HEK293 (cell line): ENCODE measurements at regions not wholly inside any gene's neighbourhood (a gene's known extent, or its start where the extent isn't known, plus 50 kb on each side); places are given as distances from the start of the nearest gene placed in this dataset.

Experiments used
- CTCF ChIA-PET: fragments of 350-600 bp; formaldehyde crosslinking; extraction: SDS; loops from one replicate; lab custom pipeline; 2021; ENCODE audit warnings: antibody characterized with exemption; lab: Yijun Ruan, JAX
- POLR2A ChIA-PET: fragments of 300-600 bp; formaldehyde crosslinking; extraction: SDS; loops from one replicate; lab custom pipeline; 2020; ENCODE audit warnings: antibody characterized with exemption, inconsistent platforms; lab: Yijun Ruan, JAX
- H3K27ac ChIP-seq: fragments of 200-500 bp; sonication (Bioruptor generic); 2 replicates; pipeline ENCODE4 v1.5.1; 2014; ENCODE audit warnings: low read depth, low read length, control low read depth, inconsistent platforms; ENCODE audit errors: extremely low read depth
- H3K36me3 ChIP-seq, 2 experiments: fragments of 200-500 bp in 1 of 2; sonication (Bioruptor generic) in 1 of 2; 1 replicate in 1 of 2; 2 replicates in 1 of 2; pipeline ENCODE4 v1.5.1; 2014 to 2017; ENCODE audit warnings: inconsistent platforms in 2 of 2, low read length in 2 of 2; ENCODE audit not compliant: control insufficient read depth in 2 of 2, insufficient read depth in 1 of 2
- H3K4me1 ChIP-seq: fragments of 200-500 bp; sonication (Bioruptor generic); 2 replicates; pipeline ENCODE4 v1.5.1; 2014; ENCODE audit warnings: mild to moderate bottlenecking, low read length, inconsistent platforms; ENCODE audit not compliant: control insufficient read depth, insufficient read depth
- H3K4me3 ChIP-seq: 2 replicates; pipeline ENCODE4 v1.5.1; 2011; ENCODE audit warnings: low read depth, mild to moderate bottlenecking, control low read depth, low read length, moderate library complexity
- H3K9me3 ChIP-seq: fragments of 200-500 bp; sonication (Bioruptor generic); 2 replicates; pipeline ENCODE4 v1.5.1; 2014; ENCODE audit warnings: low read depth, low read length, inconsistent platforms; ENCODE audit not compliant: control insufficient read depth, insufficient read depth
- CTCF ChIP-seq: fragments of 450-650 bp; formaldehyde crosslinking; IDR thresholded peaks from 2 replicates; pipeline ENCODE4 v1.5.1; 2016; ENCODE audit warnings: missing biosample characterization, missing genetic modification characterization
- HOXD13 ChIP-seq: sonication (generic); formaldehyde crosslinking; IDR thresholded peaks from 2 replicates; pipeline ENCODE4 v1.8.0; 2022; ENCODE audit warnings: missing genetic modification reagents, borderline replicate concordance
- KLF10 ChIP-seq: fragments of 450-650 bp; IDR thresholded peaks from 2 replicates; pipeline ENCODE4 v1.5.1; 2018; ENCODE audit warnings: missing biosample characterization, mild to moderate bottlenecking, missing genetic modification characterization
- KLF7 ChIP-seq: fragments of 450-650 bp; formaldehyde crosslinking; IDR thresholded peaks from 2 replicates; pipeline ENCODE4 v1.5.1; 2016; ENCODE audit warnings: missing biosample characterization, missing genetic modification characterization, borderline replicate concordance
- KLF9 ChIP-seq: fragments of 450-650 bp; formaldehyde crosslinking; IDR thresholded peaks from 2 replicates; pipeline ENCODE4 v1.5.1; 2016; ENCODE audit warnings: missing biosample characterization, missing genetic modification characterization, low read depth
- PRDM1 ChIP-seq: fragments of 450-650 bp; formaldehyde crosslinking; IDR thresholded peaks from 2 replicates; pipeline ENCODE4; 2016; ENCODE audit warnings: missing biosample characterization, missing genetic modification characterization
- SETDB1 ChIP-seq: IDR thresholded peaks from one replicate; pipeline ENCODE4 v1.6.1; 2017; ENCODE audit warnings: mild to moderate bottlenecking, low read length, moderate library complexity, mixed read lengths; ENCODE audit not compliant: insufficient read length
- TCF7L2 ChIP-seq: IDR thresholded peaks from 2 replicates; pipeline ENCODE4 v1.6.1; 2011; ENCODE audit warnings: low read depth, mild to moderate bottlenecking, inconsistent platforms, low read length, moderate library complexity, borderline replicate concordance
- WT1 ChIP-seq: fragments of 450-650 bp; formaldehyde crosslinking; IDR thresholded peaks from 2 replicates; pipeline ENCODE4 v1.5.1; 2016; ENCODE audit warnings: missing biosample characterization, missing genetic modification characterization
- YY2 ChIP-seq: fragments of 450-650 bp; formaldehyde crosslinking; IDR thresholded peaks from 2 replicates; pipeline ENCODE4 v1.5.1; 2016; ENCODE audit warnings: missing biosample characterization, missing genetic modification characterization
- ZBTB1 ChIP-seq: fragments of 450-650 bp; formaldehyde crosslinking; IDR thresholded peaks from 2 replicates; pipeline ENCODE4 v1.5.1; 2016; ENCODE audit warnings: missing biosample characterization, missing genetic modification characterization
- ZBTB21 ChIP-seq: fragments of 450-650 bp; formaldehyde crosslinking; IDR thresholded peaks from 2 replicates; pipeline ENCODE4 v1.5.1; 2017; ENCODE audit warnings: missing biosample characterization, missing genetic modification characterization
- ZIC2 ChIP-seq: fragments of 450-650 bp; formaldehyde crosslinking; IDR thresholded peaks from 2 replicates; pipeline ENCODE4 v1.5.1; 2016; ENCODE audit warnings: missing biosample characterization, missing genetic modification characterization
- ZNF132 ChIP-seq: fragments of 450-650 bp; formaldehyde crosslinking; IDR thresholded peaks from 2 replicates; pipeline ENCODE4 v1.5.1; 2017; ENCODE audit warnings: missing biosample characterization, missing genetic modification characterization, borderline replicate concordance
- ZNF155 ChIP-seq: fragments of 450-650 bp; formaldehyde crosslinking; IDR thresholded peaks from 2 replicates; pipeline ENCODE4 v1.5.1; 2016; ENCODE audit warnings: missing biosample characterization, missing genetic modification characterization
- ZNF280D ChIP-seq: fragments of 450-650 bp; formaldehyde crosslinking; IDR thresholded peaks from 2 replicates; pipeline ENCODE4 v1.5.1; 2016; ENCODE audit warnings: missing biosample characterization, missing genetic modification characterization
- ZNF311 ChIP-seq: fragments of 450-650 bp; formaldehyde crosslinking; IDR thresholded peaks from 2 replicates; pipeline ENCODE4 v1.5.1; 2017; ENCODE audit warnings: missing biosample characterization, missing genetic modification characterization, borderline replicate concordance
- ZNF362 ChIP-seq: fragments of 450-650 bp; formaldehyde crosslinking; IDR thresholded peaks from 2 replicates; pipeline ENCODE4 v1.5.1; 2016; ENCODE audit warnings: missing biosample characterization, missing genetic modification characterization
- ZNF391 ChIP-seq: fragments of 450-650 bp; formaldehyde crosslinking; IDR thresholded peaks from 2 replicates; pipeline ENCODE4 v1.5.1; 2016; ENCODE audit warnings: low read depth, missing biosample characterization, missing genetic modification characterization, borderline replicate concordance
- ZNF501 ChIP-seq: fragments of 450-650 bp; formaldehyde crosslinking; IDR thresholded peaks from 2 replicates; pipeline ENCODE4 v1.5.1; 2016; ENCODE audit warnings: missing biosample characterization, missing genetic modification characterization
- ZNF521 ChIP-seq: fragments of 450-650 bp; formaldehyde crosslinking; IDR thresholded peaks from 2 replicates; pipeline ENCODE4 v1.5.1; 2017; ENCODE audit warnings: missing biosample characterization, mild to moderate bottlenecking, missing genetic modification characterization
- ZNF560 ChIP-seq: fragments of 450-650 bp; formaldehyde crosslinking; IDR thresholded peaks from 2 replicates; pipeline ENCODE4 v1.5.1; 2017; ENCODE audit warnings: missing biosample characterization, missing genetic modification characterization, borderline replicate concordance
- ZNF623 ChIP-seq: fragments of 450-650 bp; formaldehyde crosslinking; IDR thresholded peaks from 2 replicates; pipeline ENCODE4 v1.5.1; 2016; ENCODE audit warnings: missing biosample characterization, missing genetic modification characterization
- ZXDB ChIP-seq: fragments of 450-650 bp; formaldehyde crosslinking; IDR thresholded peaks from 2 replicates; pipeline ENCODE4 v1.5.1; 2016; ENCODE audit warnings: missing biosample characterization, missing genetic modification characterization
- TF ChIP-seq, protein P1 (sequence below): fragments of 450-650 bp; formaldehyde crosslinking; IDR thresholded peaks from 2 replicates; pipeline ENCODE4 v1.5.1; 2016; ENCODE audit warnings: missing biosample characterization, missing genetic modification characterization
- TF ChIP-seq, protein P2 (sequence below): fragments of 450-650 bp; formaldehyde crosslinking; IDR thresholded peaks from 2 replicates; pipeline ENCODE4 v1.5.1; 2017; ENCODE audit warnings: missing biosample characterization, missing genetic modification characterization
- TF ChIP-seq, protein P3 (sequence below): fragments of 450-650 bp; formaldehyde crosslinking; IDR thresholded peaks from 2 replicates; pipeline ENCODE4 v1.5.1; 2016; ENCODE audit warnings: missing biosample characterization, missing genetic modification characterization

DNA sequence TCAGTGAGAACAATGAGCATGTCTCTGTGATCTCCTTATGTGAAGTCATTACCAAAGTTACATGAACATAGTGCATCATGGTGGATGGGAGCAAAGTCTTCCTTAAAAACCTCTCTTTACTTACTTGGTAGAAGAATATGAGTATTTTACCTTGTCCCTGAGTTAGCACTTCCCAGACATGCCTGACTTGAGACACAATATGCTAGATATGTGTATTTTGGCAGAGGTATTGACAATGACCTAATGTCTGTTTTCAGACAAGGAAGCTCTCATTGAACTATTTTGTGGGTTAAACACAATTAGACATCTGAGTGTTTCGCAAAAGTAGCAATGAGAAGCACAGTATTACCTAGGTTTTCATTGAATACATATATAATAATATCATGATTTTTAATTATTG lies 99.1 kb upstream of the MC4R start:
- TF ChIP-seq TCF7L2 (no peak), ZNF391 (tag by site-specific recombination) (no peak), WT1 (tag by site-specific recombination) (no peak), KLF9 (tag by site-specific recombination) (no peak), ZIC2 (tag by site-specific recombination) (no peak), PRDM1 (tag by site-specific recombination) (no peak), ZBTB1 (tag by site-specific recombination) (no peak), YY2 (tag by site-specific recombination) (no peak), CTCF (no peak), ZNF132 (no peak), ZNF623 (tag by site-specific recombination) (no peak), HOXD13 (CRISPR knock-in tag) (no peak), KLF7 (tag by site-specific recombination) (no peak)
- Histone ChIP-seq H3K9me3 (no peaks in the 10 kb centered on the region), H3K4me3 (no peak overlapping the region), H3K36me3 (no peaks in the 10 kb centered on the region), H3K4me1 (no peaks in the 10 kb centered on the region), H3K27ac (no peak overlapping the region)
- ChIA-PET POLR2A (no interaction called here), CTCF (interaction anchor here (1.4 kb wide), 1 partner anchor 104 kb away, joined by 5 read pairs; no protein-coding TSS in a partner anchor)

DNA sequence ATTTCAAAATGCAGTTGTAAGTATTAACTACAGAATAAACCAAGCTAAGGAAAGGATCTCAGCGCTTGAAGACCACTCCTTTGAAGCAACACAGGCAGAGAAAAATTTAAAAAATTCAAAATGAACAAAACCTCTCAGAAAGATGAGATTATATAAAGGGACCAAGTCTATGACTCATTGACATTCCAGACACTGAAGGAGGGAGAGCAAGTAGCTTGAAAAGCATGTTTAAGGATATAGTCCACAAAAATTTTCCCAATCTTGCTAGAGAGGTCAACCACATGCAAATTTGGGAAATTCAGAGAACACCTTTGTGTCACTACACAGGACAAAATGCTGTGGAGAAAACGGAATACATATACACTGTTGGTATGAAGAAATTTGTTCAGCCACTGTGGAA lies 112.6 kb upstream of the MC4R start:
- CTCF ChIA-PET: no interaction called here
- H3K36me3 ChIP-seq: no peaks in the 10 kb centered on the region
- H3K4me1 ChIP-seq: no peaks in the 10 kb centered on the region
- H3K4me3 ChIP-seq: no peak overlapping the region
- no peaks in the 10 kb centered on the region for H3K9me3 ChIP-seq
- POLR2A ChIA-PET: interaction anchor here (0.5 kb wide), 1 partner anchor 547 kb away, joined by 4 read pairs; no protein-coding TSS in a partner anchor
- H3K27ac ChIP-seq: no peak overlapping the region
- TF ChIP-seq ZNF362 (tag by site-specific recombination) (no peak), ZNF521 (tag by site-specific recombination) (no peak), ZXDB (tag by site-specific recombination) (no peak), ZNF560 (no peak), ZNF311 (tag by site-specific recombination) (no peak), KLF10 (no peak), ZNF501 (tag by site-specific recombination) (no peak), ZNF155 (tag by site-specific recombination) (no peak), ZNF280D (tag by site-specific recombination) (no peak), ZBTB21 (tag by site-specific recombination) (no peak), SETDB1 (no peak)
- TF ChIP-seq, protein P1, sequence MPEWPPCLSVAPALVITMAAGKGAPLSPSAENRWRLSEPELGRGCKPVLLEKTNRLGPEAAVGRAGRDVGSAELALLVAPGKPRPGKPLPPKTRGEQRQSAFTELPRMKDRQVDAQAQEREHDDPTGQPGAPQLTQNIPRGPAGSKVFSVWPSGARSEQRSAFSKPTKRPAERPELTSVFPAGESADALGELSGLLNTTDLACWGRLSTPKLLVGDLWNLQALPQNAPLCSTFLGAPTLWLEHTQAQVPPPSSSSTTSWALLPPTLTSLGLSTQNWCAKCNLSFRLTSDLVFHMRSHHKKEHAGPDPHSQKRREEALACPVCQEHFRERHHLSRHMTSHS (tag by site-specific recombination): no peak
- TF ChIP-seq, protein P2, sequence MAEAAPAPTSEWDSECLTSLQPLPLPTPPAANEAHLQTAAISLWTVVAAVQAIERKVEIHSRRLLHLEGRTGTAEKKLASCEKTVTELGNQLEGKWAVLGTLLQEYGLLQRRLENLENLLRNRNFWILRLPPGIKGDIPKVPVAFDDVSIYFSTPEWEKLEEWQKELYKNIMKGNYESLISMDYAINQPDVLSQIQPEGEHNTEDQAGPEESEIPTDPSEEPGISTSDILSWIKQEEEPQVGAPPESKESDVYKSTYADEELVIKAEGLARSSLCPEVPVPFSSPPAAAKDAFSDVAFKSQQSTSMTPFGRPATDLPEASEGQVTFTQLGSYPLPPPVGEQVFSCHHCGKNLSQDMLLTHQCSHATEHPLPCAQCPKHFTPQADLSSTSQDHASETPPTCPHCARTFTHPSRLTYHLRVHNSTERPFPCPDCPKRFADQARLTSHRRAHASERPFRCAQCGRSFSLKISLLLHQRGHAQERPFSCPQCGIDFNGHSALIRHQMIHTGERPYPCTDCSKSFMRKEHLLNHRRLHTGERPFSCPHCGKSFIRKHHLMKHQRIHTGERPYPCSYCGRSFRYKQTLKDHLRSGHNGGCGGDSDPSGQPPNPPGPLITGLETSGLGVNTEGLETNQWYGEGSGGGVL (tag by site-specific recombination): no peak
- TF ChIP-seq, protein P3, sequence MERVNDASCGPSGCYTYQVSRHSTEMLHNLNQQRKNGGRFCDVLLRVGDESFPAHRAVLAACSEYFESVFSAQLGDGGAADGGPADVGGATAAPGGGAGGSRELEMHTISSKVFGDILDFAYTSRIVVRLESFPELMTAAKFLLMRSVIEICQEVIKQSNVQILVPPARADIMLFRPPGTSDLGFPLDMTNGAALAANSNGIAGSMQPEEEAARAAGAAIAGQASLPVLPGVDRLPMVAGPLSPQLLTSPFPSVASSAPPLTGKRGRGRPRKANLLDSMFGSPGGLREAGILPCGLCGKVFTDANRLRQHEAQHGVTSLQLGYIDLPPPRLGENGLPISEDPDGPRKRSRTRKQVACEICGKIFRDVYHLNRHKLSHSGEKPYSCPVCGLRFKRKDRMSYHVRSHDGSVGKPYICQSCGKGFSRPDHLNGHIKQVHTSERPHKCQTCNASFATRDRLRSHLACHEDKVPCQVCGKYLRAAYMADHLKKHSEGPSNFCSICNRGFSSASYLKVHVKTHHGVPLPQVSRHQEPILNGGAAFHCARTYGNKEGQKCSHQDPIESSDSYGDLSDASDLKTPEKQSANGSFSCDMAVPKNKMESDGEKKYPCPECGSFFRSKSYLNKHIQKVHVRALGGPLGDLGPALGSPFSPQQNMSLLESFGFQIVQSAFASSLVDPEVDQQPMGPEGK (tag by site-specific recombination): no peak
